SK-N-SH (cell line): ENCODE measurements at regions not wholly inside any gene's neighbourhood (a gene's known extent, or its start where the extent isn't known, plus 50 kb on each side); places are given as distances from the start of the nearest gene placed in this dataset.

Source experiments
- CTCF ChIA-PET: fragments of 300-600, 350-600 bp; formaldehyde crosslinking; extraction: SDS; loops from one replicate; lab custom pipeline; 2021; lab: Yijun Ruan, JAX
- POLR2A ChIA-PET: fragments of 350-600 bp; sonication (Branson Sonifier 250); formaldehyde crosslinking; extraction: SDS; loops from one replicate; lab custom pipeline; 2020; ENCODE audit warnings: antibody characterized with exemption, inconsistent platforms; lab: Yijun Ruan, JAX
- DNase-seq: peaks from one replicate; pipeline ENCODE4 v3.0.0; 2012
- H2AFZ ChIP-seq: fragments of 200-600 bp; sonication (generic); 2 replicates; pipeline ENCODE4 v1.8.1; 2016; ENCODE audit warnings: antibody characterized with exemption, mild to moderate bottlenecking, low read depth
- H3F3A ChIP-seq: fragments of 200-600 bp; sonication (generic); replicated peaks from 2 replicates; pipeline ENCODE3; 2016; ENCODE audit warnings: antibody characterized with exemption, mild to moderate bottlenecking; ENCODE audit not compliant: insufficient read depth
- H3K27ac ChIP-seq, 2 experiments: fragments of 200-500 bp in 1 of 2; fragments of 200-600 bp in 1 of 2; sonication (Bioruptor generic) in 1 of 2; sonication (generic), shearing (Covaris generic) in 1 of 2; 2 replicates each; pipeline versions ENCODE4 v1.5.1 to v1.6.1; 2014 to 2016; ENCODE audit warnings: low read depth in 2 of 2, inconsistent platforms in 1 of 2, low read length in 1 of 2, mild to moderate bottlenecking in 1 of 2, mixed read lengths in 1 of 2
- H3K27me3 ChIP-seq: fragments of 200-600 bp; sonication (generic), shearing (Covaris generic); 2 replicates; pipeline ENCODE4 v1.6.1; 2016; ENCODE audit warnings: mixed run types; ENCODE audit not compliant: insufficient read depth
- H3K36me3 ChIP-seq, 2 experiments: fragments of 200-500 bp in 1 of 2; fragments of 200-600 bp in 1 of 2; sonication (Bioruptor generic) in 1 of 2; sonication (generic) in 1 of 2; replicated peaks in 1 of 2; 2 replicates each; pipeline versions ENCODE3 to v1.5.1; 2014 to 2016; ENCODE audit warnings: low read length in 1 of 2, mild to moderate bottlenecking in 1 of 2; ENCODE audit not compliant: insufficient read depth in 2 of 2, control insufficient read depth in 1 of 2
- H3K4me1 ChIP-seq, 2 experiments: fragments of 200-500 bp in 1 of 2; fragments of 200-600 bp in 1 of 2; sonication (Bioruptor generic) in 1 of 2; sonication (generic), shearing (Covaris generic) in 1 of 2; 2 replicates each; pipeline versions ENCODE4 v1.5.1 to v1.6.1; 2014 to 2016; ENCODE audit warnings: low read depth in 1 of 2, low read length in 1 of 2, mixed run types in 1 of 2; ENCODE audit not compliant: insufficient read depth in 2 of 2, control insufficient read depth in 1 of 2
- H3K4me2 ChIP-seq: fragments of 200-600 bp; sonication (generic), shearing (Covaris generic); 2 replicates; pipeline ENCODE4 v1.6.1; 2017; ENCODE audit warnings: mixed run types
- H3K4me3 ChIP-seq, 2 experiments: fragments of 200-500 bp in 1 of 2; fragments of 200-600 bp in 1 of 2; sonication (Bioruptor generic) in 1 of 2; sonication (generic), shearing (Covaris generic) in 1 of 2; 2 replicates each; pipeline versions ENCODE4 v1.5.1 to v1.8.1; 2014 to 2016; ENCODE audit warnings: low read depth in 2 of 2, inconsistent platforms in 1 of 2, low read length in 1 of 2, mild to moderate bottlenecking in 1 of 2, mixed read lengths in 1 of 2, moderate library complexity in 1 of 2
- H3K79me2 ChIP-seq: fragments of 200-600 bp; sonication (generic); 2 replicates; pipeline ENCODE4 v1.8.1; 2017; ENCODE audit warnings: mild to moderate bottlenecking; ENCODE audit not compliant: insufficient read depth
- H3K9ac ChIP-seq: fragments of 200-600 bp; sonication (generic); 2 replicates; pipeline ENCODE4 v1.6.1; 2017; ENCODE audit warnings: mixed run types
- H3K9me2 ChIP-seq: fragments of 200-600 bp; sonication (generic); 2 replicates; pipeline ENCODE4 v1.6.1; 2017; ENCODE audit warnings: mixed run types
- H3K9me3 ChIP-seq: fragments of 200-600 bp; sonication (generic); 2 replicates; pipeline ENCODE4 v1.6.1; 2017; ENCODE audit warnings: mixed run types, mild to moderate bottlenecking, moderate library complexity
- H4K20me1 ChIP-seq: fragments of 200-600 bp; sonication (generic); 2 replicates; pipeline ENCODE4 v1.6.1; 2017; ENCODE audit warnings: mild to moderate bottlenecking, mixed run types; ENCODE audit not compliant: insufficient read depth
- ELF1 ChIP-seq: IDR thresholded peaks from 2 replicates; pipeline ENCODE4 v1.4.0; 2012
- EP300 ChIP-seq, 2 experiments: IDR thresholded peaks; 2 replicates each; pipeline versions ENCODE4 v1.4.0 to v1.6.1; 2012; ENCODE audit warnings: borderline replicate concordance in 1 of 2, low read depth in 1 of 2, low read length in 1 of 2
- EZH2phosphoT487 ChIP-seq: fragments of 200-600 bp; sonication (generic); IDR thresholded peaks from 2 replicates; pipeline ENCODE4 v1.6.1; 2017; ENCODE audit warnings: low read depth, mixed run types, mild to moderate bottlenecking, antibody characterized with exemption, moderate library complexity, borderline replicate concordance
- FOSL2 ChIP-seq: IDR thresholded peaks from 2 replicates; pipeline ENCODE4 v1.4.0; 2012; ENCODE audit warnings: low read depth, mild to moderate bottlenecking, moderate library complexity, borderline replicate concordance
- FOXJ3 ChIP-seq: sonication (generic); formaldehyde crosslinking; IDR thresholded peaks from 2 replicates; pipeline ENCODE4 v1.5.1; 2020; ENCODE audit warnings: mild to moderate bottlenecking, missing genetic modification reagents
- FOXM1 ChIP-seq: IDR thresholded peaks from 2 replicates; pipeline ENCODE4 v1.4.0; 2012; ENCODE audit warnings: low read depth, mild to moderate bottlenecking
- JUND ChIP-seq: IDR thresholded peaks from 2 replicates; pipeline ENCODE4 v1.4.0; 2012
- MEF2A ChIP-seq: IDR thresholded peaks from 2 replicates; pipeline ENCODE4 v1.4.0; 2012; ENCODE audit warnings: low read depth, borderline replicate concordance
- MXI1 ChIP-seq: IDR thresholded peaks from 2 replicates; pipeline ENCODE4 v1.6.1; 2012; ENCODE audit warnings: mild to moderate bottlenecking, low read depth, low read length, improper control_type of control experiment
- POLR2AphosphoS5 ChIP-seq: IDR thresholded peaks from 2 replicates; pipeline ENCODE4 v1.6.1; 2012; ENCODE audit warnings: low read depth, low read length
- RCOR1 ChIP-seq: fragments of 150-350 bp; IDR thresholded peaks from 2 replicates; pipeline ENCODE4 v1.6.1; 2017; ENCODE audit warnings: antibody characterized with exemption, low read length
- SIN3A ChIP-seq: IDR thresholded peaks from 2 replicates; pipeline ENCODE4 v1.6.1; 2012; ENCODE audit warnings: low read depth, mild to moderate bottlenecking, low read length, moderate library complexity, borderline replicate concordance
- TAF1 ChIP-seq: IDR thresholded peaks from 2 replicates; pipeline ENCODE4 v1.6.1; 2012; ENCODE audit warnings: low read depth, mild to moderate bottlenecking, low read length, moderate library complexity, borderline replicate concordance
- WGBS: methylation state at CpG from one replicate; pipeline ENCODE4 v1.1.6; 2017; ENCODE audit warnings: low lambda C conversion rate; 5-methylcytosine and 5-hydroxymethylcytosine counted together
- TF ChIP-seq, protein P1 (sequence below): IDR thresholded peaks from 2 replicates; pipeline ENCODE4 v1.4.0; 2012; ENCODE audit warnings: low read depth, borderline replicate concordance
- TF ChIP-seq, protein P2 (sequence below): IDR thresholded peaks from 2 replicates; pipeline ENCODE4 v1.4.0; 2012; ENCODE audit warnings: low read depth, borderline replicate concordance
- TF ChIP-seq, protein P3 (sequence below): IDR thresholded peaks from 2 replicates; pipeline ENCODE4; 2012
- TF ChIP-seq, protein P4 (sequence below): IDR thresholded peaks from 2 replicates; pipeline ENCODE4 v1.4.0; 2012; ENCODE audit warnings: low read depth
- TF ChIP-seq, protein P5 (sequence below): fragments of 150-350 bp; IDR thresholded peaks from 2 replicates; pipeline ENCODE4 v1.6.1; 2017; ENCODE audit warnings: antibody characterized with exemption, low read length, low read depth, borderline replicate concordance

DNA sequence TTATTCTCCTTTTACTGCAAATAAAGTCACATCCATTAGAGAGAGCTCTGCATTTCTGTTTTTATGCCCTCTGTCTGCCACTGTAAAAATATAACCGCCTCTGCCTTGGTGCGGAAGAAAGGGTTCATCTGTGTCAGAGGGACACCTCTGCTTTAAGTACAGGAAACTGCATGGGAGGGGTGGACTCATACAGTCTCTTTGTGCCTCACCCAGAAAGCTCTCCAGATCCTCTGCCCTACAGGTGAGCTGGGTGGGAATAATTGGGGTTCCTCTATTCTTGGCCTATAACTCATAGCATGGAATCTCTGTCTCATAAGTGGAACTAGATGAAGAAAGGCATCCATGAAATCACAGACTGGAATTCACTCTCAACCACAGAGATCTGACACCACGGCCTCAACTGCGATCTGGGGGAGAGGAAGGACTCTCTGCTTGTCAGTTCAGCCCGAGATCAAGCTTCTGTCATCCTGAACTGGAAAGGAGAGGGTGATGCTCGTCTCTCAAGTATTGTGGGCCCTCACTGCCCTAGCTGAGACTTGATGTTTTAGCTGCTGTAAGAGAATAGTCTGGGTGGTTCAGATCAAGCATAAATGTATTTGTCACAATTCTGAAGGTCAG is 702.3 kb downstream of the TMEM121 start:
- Histone ChIP-seq H3K27me3 (peaks cover 14% of the 10 kb centered on the region; the same call in 1 of the 2 replicates), H3K4me1 (no peaks in the 10 kb centered on the region), H3K79me2 (no peaks in the 10 kb centered on the region), H4K20me1 (no peaks in the 10 kb centered on the region), H3F3A (no peaks in the 10 kb centered on the region), H3K4me3 (no peak overlapping the region), H2AFZ (no peak overlapping the region), H3K4me2 (no peak overlapping the region), H3K9ac (no peak overlapping the region), H3K9me3 (no peaks in the 10 kb centered on the region), H3K9me2 (no peaks in the 10 kb centered on the region), H3K36me3 (no peaks in the 10 kb centered on the region), H3K27ac (no peak overlapping the region)
- no peak for DNase-seq
- WGBS = 6% methylated on average over 6 of the region's 6 CpGs
- TF ChIP-seq ELF1 (no peak), JUND (no peak), MXI1 (no peak), EP300 (IDR thresholded peaks at IDR 0.05; ENCODE audit: borderline replicate concordance in 1 of 2, low read depth in 1 of 2, low read length in 1 of 2) (no peak), POLR2AphosphoS5 (no peak), EZH2phosphoT487 (no peak), FOSL2 (no peak), FOXJ3 (CRISPR knock-in tag) (no peak), MEF2A (no peak), SIN3A (no peak), FOXM1 (no peak), TAF1 (no peak), RCOR1 (no peak)
- TF ChIP-seq, protein P1, sequence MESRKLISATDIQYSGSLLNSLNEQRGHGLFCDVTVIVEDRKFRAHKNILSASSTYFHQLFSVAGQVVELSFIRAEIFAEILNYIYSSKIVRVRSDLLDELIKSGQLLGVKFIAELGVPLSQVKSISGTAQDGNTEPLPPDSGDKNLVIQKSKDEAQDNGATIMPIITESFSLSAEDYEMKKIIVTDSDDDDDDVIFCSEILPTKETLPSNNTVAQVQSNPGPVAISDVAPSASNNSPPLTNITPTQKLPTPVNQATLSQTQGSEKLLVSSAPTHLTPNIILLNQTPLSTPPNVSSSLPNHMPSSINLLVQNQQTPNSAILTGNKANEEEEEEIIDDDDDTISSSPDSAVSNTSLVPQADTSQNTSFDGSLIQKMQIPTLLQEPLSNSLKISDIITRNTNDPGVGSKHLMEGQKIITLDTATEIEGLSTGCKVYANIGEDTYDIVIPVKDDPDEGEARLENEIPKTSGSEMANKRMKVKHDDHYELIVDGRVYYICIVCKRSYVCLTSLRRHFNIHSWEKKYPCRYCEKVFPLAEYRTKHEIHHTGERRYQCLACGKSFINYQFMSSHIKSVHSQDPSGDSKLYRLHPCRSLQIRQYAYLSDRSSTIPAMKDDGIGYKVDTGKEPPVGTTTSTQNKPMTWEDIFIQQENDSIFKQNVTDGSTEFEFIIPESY = no peak
- TF ChIP-seq, protein P2, sequence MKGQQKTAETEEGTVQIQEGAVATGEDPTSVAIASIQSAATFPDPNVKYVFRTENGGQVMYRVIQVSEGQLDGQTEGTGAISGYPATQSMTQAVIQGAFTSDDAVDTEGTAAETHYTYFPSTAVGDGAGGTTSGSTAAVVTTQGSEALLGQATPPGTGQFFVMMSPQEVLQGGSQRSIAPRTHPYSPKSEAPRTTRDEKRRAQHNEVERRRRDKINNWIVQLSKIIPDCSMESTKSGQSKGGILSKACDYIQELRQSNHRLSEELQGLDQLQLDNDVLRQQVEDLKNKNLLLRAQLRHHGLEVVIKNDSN = no peak
- TF ChIP-seq, protein P3, sequence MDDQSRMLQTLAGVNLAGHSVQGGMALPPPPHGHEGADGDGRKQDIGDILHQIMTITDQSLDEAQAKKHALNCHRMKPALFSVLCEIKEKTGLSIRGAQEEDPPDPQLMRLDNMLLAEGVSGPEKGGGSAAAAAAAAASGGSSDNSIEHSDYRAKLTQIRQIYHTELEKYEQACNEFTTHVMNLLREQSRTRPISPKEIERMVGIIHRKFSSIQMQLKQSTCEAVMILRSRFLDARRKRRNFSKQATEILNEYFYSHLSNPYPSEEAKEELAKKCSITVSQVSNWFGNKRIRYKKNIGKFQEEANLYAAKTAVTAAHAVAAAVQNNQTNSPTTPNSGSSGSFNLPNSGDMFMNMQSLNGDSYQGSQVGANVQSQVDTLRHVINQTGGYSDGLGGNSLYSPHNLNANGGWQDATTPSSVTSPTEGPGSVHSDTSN = no peak
- TF ChIP-seq, protein P4, sequence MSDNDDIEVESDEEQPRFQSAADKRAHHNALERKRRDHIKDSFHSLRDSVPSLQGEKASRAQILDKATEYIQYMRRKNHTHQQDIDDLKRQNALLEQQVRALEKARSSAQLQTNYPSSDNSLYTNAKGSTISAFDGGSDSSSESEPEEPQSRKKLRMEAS = no peak
- TF ChIP-seq, protein P5, sequence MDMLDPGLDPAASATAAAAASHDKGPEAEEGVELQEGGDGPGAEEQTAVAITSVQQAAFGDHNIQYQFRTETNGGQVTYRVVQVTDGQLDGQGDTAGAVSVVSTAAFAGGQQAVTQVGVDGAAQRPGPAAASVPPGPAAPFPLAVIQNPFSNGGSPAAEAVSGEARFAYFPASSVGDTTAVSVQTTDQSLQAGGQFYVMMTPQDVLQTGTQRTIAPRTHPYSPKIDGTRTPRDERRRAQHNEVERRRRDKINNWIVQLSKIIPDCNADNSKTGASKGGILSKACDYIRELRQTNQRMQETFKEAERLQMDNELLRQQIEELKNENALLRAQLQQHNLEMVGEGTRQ = no peak
- ChIA-PET POLR2A (no interaction called here), CTCF (interaction anchor here (1.5 to 2.8 kb wide), 2 partner anchors 27 to 29 kb away, joined by 4 to 10 read pairs; no protein-coding TSS in a partner anchor)
